SK-N-SH (cell line): ENCODE measurements at regions not wholly inside any gene's neighbourhood (a gene's known extent, or its start where the extent isn't known, plus 50 kb on each side); places are given as distances from the start of the nearest gene placed in this dataset.

Experiments
- ELF1 ChIP-seq: IDR thresholded peaks from 2 replicates; pipeline ENCODE4 v1.4.0; 2012
- EP300 ChIP-seq, 2 experiments: IDR thresholded peaks; 2 replicates each; pipeline versions ENCODE4 v1.4.0 to v1.6.1; 2012; ENCODE audit warnings: borderline replicate concordance in 1 of 2, low read depth in 1 of 2, low read length in 1 of 2
- GABPA ChIP-seq: IDR thresholded peaks from 2 replicates; pipeline ENCODE4 v1.4.0; 2012; ENCODE audit warnings: low read depth, mild to moderate bottlenecking
- MEF2A ChIP-seq: IDR thresholded peaks from 2 replicates; pipeline ENCODE4 v1.4.0; 2012; ENCODE audit warnings: low read depth, borderline replicate concordance
- POLR2AphosphoS5 ChIP-seq: IDR thresholded peaks from 2 replicates; pipeline ENCODE4 v1.6.1; 2012; ENCODE audit warnings: low read depth, low read length
- RAD21 ChIP-seq: IDR thresholded peaks from 2 replicates; pipeline ENCODE4 v1.6.1; 2012; ENCODE audit warnings: mild to moderate bottlenecking, low read length
- TAF1 ChIP-seq: IDR thresholded peaks from 2 replicates; pipeline ENCODE4 v1.6.1; 2012; ENCODE audit warnings: low read depth, mild to moderate bottlenecking, low read length, moderate library complexity, borderline replicate concordance
- ZBTB33 ChIP-seq: IDR thresholded peaks from 2 replicates; pipeline ENCODE4 v1.4.0; 2012; ENCODE audit warnings: low read depth, borderline replicate concordance
- TF ChIP-seq, protein P1 (sequence below): IDR thresholded peaks from 2 replicates; pipeline ENCODE4 v1.4.0; 2012; ENCODE audit warnings: low read depth
- TF ChIP-seq, protein P2 (sequence below): IDR thresholded peaks from 2 replicates; pipeline ENCODE4 v1.6.1; 2012; ENCODE audit warnings: mild to moderate bottlenecking, low read depth, low read length, moderate library complexity
- TF ChIP-seq, protein P3 (sequence below): fragments of 200-600 bp; sonication (generic); IDR thresholded peaks from 2 replicates; pipeline ENCODE4 v1.6.1; 2017; ENCODE audit warnings: antibody characterized with exemption, mild to moderate bottlenecking, moderate library complexity
- TF ChIP-seq, protein P4 (sequence below): fragments of 150-350 bp; IDR thresholded peaks from 2 replicates; pipeline ENCODE4 v1.6.1; 2017; ENCODE audit warnings: antibody characterized with exemption, low read length, low read depth, borderline replicate concordance

DNA sequence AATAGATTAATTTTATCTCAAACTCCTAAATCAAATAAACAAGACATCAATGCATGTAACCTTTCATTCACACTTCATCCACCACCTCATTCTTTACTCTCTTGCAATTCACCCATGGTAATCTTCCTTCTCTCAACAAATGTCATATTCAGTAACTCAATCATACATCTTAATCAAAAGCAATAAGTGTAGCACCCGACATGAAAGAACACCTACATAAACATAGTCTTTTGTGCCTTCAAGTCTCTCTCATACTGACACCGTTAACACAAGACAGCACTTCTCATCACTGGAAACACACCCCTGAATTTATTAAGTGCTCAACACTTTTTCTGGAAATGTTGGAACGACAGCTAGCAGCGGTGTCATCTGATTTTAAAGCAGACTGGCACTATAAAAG lies 225.9 kb downstream of the TTLL7 start:
- no peak for TF ChIP-seq MEF2A
- TF ChIP-seq POLR2AphosphoS5, result no peak
- TF ChIP-seq, protein P1, sequence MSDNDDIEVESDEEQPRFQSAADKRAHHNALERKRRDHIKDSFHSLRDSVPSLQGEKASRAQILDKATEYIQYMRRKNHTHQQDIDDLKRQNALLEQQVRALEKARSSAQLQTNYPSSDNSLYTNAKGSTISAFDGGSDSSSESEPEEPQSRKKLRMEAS, result no peak
- no peak for TF ChIP-seq ELF1
- TF ChIP-seq, protein P2, sequence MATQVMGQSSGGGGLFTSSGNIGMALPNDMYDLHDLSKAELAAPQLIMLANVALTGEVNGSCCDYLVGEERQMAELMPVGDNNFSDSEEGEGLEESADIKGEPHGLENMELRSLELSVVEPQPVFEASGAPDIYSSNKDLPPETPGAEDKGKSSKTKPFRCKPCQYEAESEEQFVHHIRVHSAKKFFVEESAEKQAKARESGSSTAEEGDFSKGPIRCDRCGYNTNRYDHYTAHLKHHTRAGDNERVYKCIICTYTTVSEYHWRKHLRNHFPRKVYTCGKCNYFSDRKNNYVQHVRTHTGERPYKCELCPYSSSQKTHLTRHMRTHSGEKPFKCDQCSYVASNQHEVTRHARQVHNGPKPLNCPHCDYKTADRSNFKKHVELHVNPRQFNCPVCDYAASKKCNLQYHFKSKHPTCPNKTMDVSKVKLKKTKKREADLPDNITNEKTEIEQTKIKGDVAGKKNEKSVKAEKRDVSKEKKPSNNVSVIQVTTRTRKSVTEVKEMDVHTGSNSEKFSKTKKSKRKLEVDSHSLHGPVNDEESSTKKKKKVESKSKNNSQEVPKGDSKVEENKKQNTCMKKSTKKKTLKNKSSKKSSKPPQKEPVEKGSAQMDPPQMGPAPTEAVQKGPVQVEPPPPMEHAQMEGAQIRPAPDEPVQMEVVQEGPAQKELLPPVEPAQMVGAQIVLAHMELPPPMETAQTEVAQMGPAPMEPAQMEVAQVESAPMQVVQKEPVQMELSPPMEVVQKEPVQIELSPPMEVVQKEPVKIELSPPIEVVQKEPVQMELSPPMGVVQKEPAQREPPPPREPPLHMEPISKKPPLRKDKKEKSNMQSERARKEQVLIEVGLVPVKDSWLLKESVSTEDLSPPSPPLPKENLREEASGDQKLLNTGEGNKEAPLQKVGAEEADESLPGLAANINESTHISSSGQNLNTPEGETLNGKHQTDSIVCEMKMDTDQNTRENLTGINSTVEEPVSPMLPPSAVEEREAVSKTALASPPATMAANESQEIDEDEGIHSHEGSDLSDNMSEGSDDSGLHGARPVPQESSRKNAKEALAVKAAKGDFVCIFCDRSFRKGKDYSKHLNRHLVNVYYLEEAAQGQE, result no peak
- TF ChIP-seq, protein P3, sequence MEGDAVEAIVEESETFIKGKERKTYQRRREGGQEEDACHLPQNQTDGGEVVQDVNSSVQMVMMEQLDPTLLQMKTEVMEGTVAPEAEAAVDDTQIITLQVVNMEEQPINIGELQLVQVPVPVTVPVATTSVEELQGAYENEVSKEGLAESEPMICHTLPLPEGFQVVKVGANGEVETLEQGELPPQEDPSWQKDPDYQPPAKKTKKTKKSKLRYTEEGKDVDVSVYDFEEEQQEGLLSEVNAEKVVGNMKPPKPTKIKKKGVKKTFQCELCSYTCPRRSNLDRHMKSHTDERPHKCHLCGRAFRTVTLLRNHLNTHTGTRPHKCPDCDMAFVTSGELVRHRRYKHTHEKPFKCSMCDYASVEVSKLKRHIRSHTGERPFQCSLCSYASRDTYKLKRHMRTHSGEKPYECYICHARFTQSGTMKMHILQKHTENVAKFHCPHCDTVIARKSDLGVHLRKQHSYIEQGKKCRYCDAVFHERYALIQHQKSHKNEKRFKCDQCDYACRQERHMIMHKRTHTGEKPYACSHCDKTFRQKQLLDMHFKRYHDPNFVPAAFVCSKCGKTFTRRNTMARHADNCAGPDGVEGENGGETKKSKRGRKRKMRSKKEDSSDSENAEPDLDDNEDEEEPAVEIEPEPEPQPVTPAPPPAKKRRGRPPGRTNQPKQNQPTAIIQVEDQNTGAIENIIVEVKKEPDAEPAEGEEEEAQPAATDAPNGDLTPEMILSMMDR, result no peak
- TF ChIP-seq TAF1, result no peak
- no peak for TF ChIP-seq GABPA
- TF ChIP-seq, protein P4, sequence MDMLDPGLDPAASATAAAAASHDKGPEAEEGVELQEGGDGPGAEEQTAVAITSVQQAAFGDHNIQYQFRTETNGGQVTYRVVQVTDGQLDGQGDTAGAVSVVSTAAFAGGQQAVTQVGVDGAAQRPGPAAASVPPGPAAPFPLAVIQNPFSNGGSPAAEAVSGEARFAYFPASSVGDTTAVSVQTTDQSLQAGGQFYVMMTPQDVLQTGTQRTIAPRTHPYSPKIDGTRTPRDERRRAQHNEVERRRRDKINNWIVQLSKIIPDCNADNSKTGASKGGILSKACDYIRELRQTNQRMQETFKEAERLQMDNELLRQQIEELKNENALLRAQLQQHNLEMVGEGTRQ, result no peak
- TF ChIP-seq RAD21, result no peak
- no peak for TF ChIP-seq ZBTB33
- TF ChIP-seq EP300 (IDR thresholded peaks at IDR 0.05; ENCODE audit: borderline replicate concordance in 1 of 2, low read depth in 1 of 2, low read length in 1 of 2), result no peak
